Dermis microvascular lymphatic vessel endothelial cell (primary cell): ENCODE measurements at regions not wholly inside any gene's neighbourhood (a gene's known extent, or its start where the extent isn't known, plus 50 kb on each side); places are given as distances from the start of the nearest gene placed in this dataset.

ENCODE experiments used
- DNase-seq, 2 donors: peaks; one replicate each; pipeline versions ENCODE4 v3.0.0 to v3.0.0-alpha.2; 2010; ENCODE audit warnings: low read depth in 2 of 2

DNA sequence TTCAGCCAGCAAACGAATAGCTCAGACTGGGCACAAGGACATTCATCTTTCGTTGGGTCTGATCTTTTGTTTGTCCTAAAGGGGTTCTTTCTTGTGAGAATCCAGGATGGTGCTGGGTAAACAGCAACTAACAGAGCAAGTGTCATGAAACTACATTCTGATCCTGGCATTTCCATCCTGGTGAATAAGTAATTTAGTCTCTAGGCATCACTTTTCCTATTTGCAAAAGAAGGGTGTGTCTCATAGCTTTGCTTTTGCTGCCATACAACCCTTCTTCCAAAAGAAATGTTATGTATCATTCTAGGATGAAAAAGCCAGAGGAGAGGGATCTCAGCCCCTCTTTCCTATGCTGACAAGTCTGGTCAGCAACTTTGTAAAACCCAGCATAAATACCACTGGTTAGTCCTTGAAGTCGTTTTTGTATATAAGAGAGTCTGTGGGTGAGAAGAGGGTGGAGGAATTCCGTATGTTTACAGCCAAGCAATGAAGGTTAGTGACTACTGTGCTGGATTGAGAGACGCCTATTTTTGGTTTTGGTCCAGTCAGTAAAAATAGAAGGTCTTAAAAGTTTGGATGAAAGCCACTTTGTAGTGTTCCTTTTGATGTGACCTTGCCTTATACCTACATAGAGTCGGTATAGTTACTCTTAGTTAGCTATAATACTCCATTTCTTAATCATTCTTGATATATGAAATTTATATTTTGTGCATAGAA lies 88.4 kb upstream of the SLC25A13 start:
- DNase-seq: no peak

DNA sequence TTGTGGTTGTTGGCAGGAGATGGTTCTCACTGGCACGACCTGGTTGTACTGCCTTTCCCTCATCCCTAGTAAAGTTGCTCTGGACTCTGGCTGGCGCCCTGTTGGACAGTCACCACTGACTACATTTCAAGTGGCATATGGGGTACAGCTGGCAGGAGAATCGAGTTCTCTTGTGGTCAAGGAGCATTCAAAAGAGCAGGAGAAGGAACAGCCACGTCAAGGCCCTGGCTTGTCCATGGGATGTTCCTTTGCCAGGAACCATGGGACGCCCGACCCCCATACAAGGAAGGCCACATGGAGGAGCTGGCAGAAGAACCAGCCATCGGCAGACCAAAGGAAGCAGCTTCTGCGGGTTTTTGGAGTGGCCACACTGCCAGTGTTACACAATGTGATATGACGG lies 87.0 kb upstream of the SLC25A13 start:
- no peak for DNase-seq

DNA sequence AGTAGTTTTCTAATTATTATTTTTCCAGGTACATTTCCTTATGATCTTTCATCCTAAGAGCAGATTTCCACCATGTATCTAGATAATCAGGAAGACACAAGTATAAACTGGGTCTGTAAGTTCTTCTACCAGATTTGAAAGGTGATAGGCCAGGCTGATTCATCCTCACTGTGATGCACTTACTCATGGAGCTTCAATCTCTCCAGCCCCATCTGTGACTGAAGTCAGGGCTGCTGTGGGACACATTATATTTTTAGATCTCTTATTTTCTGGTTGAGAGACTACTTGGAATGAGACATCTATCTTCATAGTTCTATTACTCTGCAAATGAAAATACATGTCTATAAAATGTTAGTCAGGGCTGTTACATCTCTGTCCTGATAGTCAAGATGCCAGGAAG lies 85.5 kb upstream of the SLC25A13 start:
- no peak for DNase-seq

DNA sequence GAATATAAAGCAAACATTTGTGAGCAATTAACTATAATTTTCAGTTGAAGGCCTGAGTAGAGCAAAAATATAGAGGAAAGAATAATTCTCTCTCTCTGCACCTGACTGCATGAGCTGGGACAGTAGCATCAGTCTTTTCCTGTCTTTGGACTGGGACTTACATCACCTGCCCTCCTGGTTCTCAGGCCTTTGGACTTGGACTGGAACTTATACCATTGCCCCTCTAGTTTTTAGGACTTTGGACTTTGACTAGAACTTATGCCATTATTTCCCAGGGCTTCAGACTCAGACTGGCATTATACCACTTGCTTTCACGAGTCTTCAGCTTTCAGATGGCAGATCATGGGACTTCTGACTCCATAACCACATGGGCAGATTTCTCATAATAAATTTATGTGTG lies 81.0 kb upstream of the SLC25A13 start:
- DNase-seq: no peak

DNA sequence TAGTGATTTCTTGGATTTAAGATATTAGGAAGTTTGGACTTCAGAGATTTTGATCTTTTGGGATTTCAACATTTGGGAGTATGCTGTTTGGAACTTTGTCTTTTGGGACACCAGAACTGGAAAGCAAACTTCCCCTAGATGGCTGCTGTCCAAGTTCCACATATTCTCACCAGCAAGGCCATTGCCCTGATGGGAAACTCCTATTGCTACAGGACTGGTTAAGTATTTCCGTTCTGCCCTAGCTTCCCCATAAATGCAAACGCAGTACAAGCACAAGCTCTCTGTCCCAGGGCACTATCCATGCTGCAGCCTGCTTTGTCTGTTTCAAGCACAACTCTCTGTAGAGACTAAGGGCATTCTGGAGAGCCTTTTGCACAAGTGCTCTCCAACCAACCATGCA lies 79.3 kb upstream of the SLC25A13 start:
- DNase-seq: peak; percentile 81 to 87

DNA sequence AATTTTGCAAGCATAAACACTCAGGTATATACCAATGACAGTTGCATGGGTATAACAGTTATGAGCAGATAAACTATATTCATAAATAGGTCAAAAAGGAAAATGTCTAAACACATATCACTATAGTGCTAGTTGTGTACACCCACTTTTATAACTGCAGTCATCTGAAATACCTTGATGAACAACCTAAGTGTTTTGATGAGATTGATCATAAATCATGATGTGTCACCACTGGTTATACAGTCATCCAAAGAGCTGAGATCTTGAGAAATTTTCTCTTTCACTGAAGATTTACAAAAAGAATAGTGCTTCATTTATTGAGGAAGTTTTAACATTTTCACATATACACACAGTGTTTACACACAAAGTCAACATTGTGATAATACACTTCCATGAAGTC lies 78.6 kb upstream of the SLC25A13 start:
- no peak for DNase-seq

DNA sequence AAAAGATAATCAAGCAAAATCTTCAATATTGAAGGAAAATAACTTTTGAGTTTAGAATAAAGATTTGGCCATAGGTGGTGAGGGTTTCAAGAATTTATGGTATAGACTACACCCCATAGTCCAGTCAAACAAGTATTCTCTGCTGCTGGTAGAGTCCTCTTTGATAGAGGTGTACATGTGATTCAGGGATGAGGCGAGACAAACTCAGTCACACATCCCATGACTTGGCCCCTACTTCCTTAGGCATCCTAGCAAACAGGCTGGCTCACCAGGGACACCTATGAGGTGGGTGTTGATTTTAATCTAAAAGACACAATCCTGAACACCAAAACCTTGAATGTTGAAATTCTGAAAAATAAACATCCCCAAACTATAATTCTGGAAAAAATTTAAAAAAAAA lies 78.1 kb upstream of the SLC25A13 start:
- no peak for DNase-seq

DNA sequence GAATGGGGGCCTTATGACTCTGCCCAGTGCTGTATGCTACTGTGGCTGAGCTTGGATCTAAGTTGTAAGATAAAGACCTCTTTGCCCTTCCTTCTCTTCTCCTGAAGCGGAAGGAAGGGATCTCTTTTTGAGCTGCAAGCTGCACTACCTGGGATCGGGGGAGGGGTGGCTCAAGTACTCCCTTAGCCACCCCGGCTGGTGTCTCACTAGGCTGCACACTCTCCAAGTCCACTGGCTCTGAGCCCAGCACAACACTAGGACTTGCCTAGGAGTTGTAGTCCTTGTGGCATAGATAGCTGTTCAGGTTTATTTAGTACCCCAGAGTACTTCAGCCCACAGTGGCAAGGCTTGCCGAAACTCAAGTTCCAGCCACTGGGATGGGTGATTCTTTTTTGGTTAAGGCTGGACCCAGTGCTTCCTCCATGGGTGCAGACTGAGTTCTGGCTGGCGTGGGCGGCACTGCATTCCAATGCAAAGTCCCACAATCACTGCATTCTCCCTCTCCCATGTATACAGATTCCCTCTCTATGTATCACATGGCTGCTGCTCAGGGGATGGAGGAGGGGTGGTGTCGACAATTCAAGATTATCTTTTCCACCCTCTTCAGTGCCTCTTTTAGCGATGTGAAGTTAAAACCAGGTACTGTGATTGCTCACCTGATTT lies 76.2 kb upstream of the SLC25A13 start:
- no peak for DNase-seq

DNA sequence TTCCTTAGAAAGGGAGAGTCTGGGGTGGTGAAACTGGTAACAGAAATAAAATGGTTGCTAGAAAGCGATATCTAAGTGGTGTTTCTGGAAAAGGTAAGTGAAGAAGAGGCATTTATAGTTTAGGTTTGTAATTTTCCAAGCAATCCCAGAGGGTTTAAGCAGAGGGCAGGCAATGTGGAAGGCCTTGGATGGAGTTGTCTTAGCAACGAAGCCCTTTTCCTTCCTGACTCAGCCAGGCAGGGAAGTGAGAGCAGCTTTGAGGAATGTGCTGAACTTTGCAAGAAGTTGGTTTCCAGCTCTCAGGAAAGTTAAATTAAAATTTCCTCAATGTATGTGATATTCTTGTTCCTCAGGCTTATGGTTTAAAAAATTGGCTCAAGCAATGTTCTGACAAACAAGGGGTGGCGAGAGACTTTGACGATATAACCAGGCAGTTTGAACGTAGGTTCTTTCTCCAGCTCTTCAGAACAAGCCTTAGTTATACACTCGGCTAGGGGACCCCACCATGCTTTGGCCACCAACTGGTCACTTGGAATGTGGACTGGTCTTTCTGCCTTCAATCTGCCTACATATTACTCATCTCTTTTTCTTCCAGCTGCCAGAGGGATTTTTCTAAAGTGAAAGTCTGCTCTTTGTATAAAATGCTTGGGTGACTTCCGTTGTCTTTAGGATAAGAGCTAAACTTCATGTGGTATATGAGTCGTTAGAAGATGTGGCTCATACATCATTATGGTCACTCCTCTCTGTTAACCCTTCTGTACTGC lies 66.9 kb upstream of the SLC25A13 start:
- DNase-seq: peak; percentile 41 to 87

DNA sequence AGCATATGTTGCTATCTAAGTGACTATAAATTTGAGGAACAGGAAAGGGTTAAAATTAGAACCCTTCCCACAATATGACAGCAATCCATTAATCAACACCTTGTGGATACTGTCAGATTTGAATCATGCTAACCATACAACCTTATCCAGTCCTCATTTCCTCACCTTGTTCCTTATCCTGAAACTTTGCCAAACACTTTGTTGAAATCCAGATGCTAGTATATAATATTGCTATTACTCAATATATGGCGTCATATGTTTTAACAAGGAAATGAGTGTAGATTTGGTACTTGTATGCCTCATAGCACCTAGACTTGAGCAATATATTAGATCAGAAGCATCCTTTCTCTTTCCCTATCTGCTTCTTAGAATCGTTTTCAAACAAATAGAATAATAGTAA lies 66.3 kb upstream of the SLC25A13 start:
- DNase-seq: peak; percentile 72 to 91

DNA sequence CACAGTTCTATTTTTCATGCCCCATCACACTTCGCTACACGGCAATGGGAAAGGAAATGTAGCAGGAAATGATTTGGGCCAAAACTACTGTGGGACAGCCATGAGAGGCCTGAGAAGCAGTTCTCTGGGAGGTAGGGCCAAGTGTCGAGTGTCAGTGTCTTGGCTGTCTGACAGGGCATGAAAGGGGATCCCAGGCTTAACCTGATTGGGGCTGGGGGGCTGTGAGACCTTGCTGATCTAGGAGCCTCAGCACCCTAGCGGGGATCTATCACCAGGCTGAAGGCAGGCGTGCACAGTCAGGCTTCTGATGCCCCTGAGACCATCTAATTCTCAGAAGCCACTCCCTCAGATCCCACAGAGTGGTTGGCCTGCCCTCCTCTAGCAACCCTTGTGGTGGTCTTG lies 58.2 kb upstream of the SLC25A13 start:
- DNase-seq: peak; percentile 35 to 76

DNA sequence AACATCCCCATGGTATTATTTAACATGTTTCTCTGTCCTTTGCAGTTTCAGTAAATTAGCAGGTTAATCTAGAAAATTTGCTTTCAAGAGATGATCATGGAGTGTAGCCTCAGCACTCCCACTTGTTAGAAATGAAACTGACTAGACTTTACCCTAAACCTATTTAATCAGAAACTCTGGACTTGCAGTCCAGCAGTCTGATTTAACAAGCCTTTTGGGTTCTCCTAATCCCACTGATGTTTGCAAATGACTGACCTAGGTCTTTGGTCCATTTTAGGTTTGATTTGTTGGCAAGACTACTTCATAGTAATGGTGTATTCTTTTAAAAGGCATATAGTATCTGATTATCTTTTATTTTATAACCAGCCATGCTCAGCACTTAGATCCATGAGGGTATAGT lies 55.5 kb upstream of the SLC25A13 start:
- no peak for DNase-seq
